ENCODE measurements at regions not wholly inside any gene's neighbourhood (a gene's known extent, or its start where the extent isn't known, plus 50 kb on each side); places are given as distances from the start of the nearest gene placed in this dataset.
"Not testable (repeated sequence)": the region's sequence is repeated elsewhere in the genome, so short reads cannot be mapped to it uniquely, and the experiment has no call there.

DNA sequence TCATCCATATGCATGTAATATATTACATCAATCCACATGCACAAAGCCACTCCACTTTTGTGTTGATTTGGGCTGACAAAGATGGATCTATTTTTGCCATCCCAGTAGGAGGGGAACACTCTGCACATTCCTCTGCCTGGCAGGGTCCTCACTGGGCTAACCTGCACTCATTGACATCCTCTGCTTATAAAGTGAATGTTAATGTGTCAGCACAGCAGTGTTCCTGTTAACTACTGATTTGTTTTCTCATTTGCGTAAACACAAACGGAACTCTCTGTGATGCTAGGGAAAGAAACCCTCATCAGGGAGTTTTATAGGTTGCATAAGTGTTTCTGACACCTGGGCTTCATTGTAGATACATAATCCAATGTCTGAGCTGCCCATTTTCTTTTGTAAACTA is 826.0 kb downstream of the RAB28 start:
- no peak for DNase-seq

DNA sequence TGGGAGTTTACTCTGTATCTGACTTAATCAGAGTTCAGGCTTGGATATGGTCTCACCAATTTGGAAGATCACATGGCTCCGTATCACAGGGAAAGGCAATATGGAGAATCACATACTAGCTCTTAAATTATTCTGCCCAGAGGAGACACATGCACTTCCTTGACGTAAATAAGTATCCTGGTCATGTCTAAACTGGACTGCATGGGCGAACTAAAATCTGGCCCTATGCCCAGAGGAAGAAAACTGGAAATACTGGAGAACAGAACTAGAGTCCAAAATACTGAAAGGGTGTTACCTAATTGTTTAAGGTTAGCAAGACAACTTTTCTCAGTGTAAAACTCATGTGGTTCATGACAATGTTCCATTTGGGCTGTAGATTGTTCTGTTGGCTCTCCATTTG is 832.3 kb downstream of the RAB28 start:
- no peak for DNase-seq

DNA sequence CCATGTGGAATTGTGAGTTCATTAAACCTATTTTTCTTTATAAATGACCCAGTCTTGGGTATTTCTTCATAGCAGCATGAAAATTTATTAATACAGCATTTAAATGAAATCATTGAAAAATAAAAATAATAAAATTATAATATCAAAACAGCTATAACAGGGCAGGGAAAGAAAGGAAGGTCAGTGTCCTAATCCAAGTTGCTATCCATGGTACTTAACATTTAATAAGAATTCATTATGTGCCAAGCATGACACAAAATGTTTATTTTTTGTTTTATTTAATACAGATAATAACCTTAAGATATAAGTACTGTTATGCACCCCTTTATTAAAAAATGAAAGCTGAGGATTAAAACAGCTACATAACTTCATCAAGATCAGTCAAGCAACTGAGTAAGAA is 838.4 kb downstream of the RAB28 start:
- no peak for DNase-seq

DNA sequence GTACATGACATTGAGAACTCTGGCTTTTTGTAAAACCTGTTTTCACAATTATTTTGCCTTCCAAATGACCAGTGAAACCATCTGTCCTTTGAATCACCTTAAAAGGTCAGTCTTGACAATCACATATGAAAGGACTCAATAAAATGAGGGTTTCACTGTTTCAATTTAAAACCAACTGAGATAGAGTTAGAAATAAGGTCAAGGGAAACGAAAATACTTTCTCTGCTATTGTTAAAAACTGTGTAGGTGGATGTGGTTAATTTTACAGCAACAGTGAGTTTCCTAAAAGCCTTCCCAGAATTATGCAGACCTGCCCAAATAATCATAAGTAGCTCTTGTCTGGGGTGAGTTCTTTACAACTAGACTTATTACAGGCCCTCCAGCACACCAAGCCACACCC is 839.9 kb downstream of the RAB28 start:
- DNase-seq: no peak

DNA sequence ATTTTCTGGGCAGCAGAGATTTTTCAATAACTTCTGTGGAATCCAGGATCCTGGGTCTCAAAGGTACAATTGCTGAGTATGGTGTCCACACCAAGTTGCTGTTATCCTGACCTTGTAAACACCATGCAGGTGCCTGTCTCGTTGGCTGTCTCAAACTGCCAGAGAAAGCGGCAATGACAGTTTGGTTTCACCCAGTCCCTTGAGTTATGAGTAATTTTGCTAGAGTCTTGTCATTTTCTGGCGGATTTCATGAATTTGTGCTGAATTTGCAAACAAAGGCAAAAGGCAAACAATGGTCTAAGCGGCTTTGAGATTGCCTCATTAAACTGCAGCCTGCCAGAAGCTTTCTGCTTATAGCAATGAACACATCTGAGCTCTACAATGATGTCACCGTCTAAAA is 847.9 kb downstream of the RAB28 start:
- DNase-seq: no peak

DNA sequence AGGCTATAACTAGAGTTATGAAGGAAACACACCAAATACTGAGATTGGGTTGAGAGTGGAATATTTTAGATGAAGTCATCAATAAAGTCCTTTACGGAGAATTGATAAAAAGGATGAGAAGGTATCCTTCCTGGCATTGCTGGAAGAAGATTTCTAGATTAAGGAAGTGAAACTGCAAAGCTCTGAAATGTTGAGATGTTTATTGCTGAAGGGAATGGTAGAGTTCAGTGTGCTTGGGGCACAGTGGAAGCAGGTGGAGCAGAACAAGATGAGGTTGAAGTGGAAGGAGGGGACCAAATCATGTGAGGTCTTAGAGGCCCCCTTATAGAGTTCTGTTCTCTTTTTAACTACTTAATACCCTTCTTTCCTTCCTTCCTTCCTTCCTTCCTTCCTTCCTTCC is 848.5 kb downstream of the RAB28 start:
- no peak for DNase-seq

DNA sequence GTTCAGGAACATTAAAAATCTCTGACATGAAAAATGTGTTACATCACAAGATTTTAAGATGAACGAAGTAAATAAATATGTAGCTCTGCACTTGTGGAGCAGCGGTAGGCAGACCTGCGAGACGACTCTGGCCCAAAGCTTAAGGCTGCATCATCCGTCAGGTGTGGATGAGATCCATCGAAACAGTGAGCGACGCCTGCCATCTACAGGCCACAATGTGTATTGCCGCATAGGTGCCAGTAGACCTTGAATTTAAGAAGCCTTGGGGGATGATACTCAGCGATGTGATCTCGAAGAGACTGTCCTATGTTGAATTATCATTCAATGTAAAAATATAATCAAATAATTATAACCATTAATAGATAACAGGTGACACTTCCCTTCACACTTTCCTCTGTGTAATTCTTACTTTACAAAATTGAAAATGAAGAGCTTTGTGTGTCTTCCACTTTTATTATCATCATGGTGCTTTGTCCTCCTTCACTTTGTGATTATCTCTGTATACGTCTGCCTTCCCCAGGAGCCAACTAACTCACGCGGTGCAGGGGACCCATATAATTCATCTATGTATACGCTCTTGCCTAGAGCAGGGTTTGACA is 851.0 kb downstream of the RAB28 start:
- peak; percentile 17 to 82 for DNase-seq

DNA sequence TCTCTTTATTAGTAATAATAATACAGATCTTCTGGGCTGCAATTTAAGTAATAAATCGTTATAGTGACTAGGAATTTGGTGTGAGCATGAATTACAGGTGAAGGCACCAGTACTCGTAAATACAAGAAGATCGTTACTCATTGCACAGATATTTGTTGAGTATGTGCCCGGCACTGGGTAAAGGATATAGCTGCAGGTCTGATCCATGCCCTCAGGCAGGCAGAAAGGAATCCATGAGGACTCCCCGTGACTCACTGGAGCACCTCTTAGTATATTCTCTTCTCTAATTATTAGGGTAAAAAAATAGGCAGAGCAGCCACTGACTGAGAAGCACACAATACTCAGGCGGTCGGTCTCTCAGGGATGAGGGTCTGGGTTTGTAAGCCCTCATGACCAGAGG is 868.3 kb downstream of the RAB28 start:
- no peak for DNase-seq

DNA sequence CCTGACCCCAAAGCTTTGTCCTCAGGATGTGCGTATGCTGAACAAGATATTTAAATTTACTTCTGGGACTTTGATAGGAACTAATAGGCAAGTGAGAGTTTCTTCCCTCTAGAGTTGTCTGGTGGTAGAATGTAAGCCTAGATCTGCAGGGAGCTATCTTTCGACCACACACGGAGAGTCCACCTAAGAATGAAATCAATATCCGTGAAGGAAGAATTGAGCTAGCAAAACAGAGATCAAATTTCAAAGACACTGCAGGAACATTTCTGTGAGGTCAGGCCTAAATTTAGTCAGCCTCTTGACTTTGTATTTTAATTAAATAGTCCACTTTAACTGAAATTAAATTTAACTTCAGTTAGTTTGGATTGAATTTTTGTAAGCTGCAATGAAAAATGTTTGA is 871.3 kb downstream of the RAB28 start:
- no peak for DNase-seq

DNA sequence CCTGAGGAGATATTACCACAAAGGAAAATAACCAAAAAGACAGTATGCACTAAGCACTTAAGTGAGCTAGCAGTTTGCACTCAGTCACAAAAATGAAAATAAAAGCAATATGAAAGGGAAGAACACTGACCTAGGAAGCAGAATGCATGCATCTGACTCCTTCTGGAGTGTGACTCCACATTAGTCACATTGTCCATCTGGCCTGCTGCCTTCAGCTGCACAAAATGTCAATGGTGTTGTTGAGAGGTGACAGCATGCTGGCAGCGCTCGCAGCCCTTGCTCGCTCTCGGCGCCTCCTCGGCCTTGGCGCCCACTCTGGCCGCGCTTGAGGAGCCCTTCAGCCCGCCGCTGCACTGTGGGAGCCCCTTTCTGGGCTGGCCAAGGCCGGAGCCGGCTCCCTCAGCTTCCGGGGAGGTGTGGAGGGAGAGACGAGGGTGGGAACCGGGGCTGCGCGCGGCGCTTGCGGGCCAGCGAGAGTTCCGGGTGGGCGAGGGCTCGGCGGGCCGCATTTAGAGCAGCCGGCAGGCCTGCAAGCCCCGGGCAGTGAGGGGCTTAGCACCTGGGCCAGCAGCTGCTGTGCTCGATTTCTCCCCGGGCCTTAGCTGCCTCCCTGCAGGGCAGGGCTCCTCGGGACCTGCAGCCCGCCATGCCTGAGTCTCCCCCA is 874.8 kb downstream of the RAB28 start:
- DNase-seq: not testable (repeated sequence)

DNA sequence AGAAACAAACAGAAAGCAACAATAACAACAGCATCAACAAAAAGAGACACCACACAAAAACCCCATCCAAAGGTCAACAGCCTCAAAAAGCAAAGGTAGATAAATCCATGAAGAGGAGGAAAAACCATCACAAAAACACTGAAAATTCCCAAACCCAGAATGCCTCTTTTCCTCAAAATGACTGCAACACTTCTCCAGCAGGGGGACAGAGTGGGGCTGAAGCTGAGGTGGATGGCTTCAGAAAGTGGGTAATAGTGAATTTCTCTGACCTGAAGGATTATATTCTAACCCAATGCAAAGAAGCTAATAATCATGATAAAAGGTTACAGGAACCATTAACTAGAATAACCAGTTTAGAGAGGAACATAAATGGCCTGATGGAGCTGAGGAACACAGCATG is 888.2 kb downstream of the RAB28 start:
- no peak for DNase-seq

DNA sequence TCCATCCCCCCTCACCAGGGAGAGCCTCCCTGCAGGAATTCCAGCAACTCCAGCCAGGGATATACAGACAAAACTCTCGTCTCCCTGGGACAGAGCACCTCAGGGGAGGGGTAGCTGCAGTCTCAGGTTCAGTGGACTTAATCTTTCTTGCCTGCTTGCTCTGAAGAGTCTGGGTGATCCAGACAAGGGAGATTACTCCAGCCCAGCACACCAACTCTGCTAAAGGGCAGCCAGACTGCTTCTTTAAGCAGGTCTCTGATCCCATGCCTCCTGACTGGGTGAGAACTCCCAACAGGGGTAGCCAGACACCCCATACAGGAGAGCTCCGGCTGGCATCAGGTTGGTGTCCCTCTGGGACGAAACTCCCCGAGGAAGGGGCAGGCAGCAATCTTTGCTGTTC is 888.7 kb downstream of the RAB28 start:
- no peak for DNase-seq

DNA sequence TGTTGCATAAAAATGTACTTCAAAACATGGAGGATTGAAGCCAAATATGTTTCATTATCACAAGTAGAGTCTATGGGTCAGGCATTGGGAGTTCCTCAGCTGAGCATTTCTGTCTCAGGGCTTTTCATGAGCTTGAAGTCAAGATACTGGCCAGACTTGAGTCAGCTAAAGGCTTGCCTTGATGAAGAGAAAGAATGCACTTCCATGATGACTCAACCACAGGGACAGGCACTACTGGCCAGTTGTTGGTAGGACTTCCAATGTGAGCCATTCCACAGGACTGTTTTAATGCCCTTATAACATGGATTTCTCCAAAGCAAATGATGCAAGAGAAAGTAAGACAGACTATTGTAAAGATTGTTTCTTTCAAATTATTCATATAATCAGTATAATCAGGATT is 895.6 kb downstream of the RAB28 start:
- no peak for DNase-seq

DNA sequence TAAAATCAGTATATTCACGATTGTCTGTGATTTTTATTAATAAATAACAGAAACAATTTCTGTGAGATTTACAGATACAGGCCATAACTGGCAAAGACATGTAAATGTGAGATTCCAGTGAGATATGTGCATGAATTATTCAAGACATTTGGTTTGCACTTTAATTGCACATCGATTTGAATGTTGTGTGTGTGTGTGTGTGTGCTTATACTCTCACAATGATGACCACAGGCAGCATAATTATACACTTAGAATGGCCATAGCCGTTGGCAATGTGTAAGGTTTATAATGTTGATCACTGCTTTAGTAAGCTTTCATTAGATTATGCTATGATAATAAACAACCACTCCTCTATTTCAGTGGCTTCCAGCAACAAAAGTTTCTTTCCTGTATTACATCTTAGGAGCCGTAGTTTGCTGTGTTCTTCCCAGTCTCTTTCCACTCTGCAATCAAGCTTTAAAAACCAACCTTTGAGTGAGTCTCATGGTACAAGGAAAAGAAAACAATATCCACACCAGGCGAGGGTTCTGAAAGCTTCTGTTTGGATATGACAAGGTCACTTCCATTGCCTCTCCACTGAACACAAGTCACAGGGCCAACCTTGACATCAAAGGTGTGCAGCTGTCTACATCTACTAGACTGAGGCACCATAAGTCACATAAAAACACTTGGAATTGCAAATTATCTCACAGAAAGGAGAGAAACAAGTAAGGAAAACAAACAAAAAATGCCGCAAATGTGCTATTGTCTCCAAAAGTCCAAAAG is 897.7 kb downstream of the RAB28 start:
- DNase-seq: no peak

DNA sequence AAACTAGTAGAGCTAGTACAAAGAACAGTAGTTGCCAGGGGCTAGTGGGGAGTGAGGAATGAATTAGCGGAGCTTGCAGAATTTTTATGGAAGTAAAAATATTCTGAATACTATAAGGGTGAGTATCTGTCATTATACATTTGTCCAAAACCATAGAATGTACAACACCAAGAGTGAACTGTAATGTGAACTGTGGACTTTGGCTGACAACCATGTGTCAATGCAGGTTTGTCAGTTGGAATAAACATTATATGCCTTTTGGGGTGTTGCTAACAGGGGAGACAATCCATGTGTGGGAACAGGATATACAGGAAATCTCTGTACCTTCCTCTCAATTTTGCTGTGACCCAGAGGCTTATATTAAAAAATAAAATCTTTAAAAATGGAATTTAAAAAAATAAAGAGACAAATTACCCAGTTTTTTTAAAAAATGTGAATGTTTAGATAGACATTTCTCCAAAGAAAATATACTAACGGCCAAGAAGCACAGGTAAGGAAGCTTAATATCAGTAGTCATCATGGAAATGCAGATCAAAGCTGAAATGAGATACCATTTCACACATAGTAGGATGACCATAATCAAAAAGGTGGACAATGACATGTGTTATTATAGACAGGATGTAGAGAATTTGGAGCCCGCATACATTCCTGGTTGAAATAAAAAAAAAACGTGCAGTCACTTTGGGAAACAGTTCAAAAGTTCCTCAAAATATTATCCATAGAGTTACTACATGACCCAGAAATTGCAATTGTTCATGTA is 899.8 kb downstream of the RAB28 start:
- DNase-seq: no peak

DNA sequence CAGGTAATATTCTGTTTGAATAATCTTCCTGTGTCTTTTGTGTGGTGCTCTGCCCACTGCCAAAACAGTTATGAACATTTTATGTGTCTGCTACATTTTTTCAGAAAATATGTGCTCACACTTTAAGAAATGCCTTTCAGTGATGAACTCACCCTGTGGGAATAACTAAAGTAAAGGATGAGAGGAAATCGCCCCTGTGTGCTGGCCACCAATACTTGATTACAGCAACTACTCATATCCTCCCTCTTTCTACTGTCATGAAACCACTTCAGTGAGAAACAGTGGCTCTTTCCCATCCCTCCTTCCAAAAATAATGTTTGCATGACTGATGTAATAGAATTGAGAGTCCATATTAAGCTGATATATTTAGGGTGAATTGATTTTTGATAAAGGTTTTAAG is 900.9 kb downstream of the RAB28 start:
- no peak for DNase-seq

DNA sequence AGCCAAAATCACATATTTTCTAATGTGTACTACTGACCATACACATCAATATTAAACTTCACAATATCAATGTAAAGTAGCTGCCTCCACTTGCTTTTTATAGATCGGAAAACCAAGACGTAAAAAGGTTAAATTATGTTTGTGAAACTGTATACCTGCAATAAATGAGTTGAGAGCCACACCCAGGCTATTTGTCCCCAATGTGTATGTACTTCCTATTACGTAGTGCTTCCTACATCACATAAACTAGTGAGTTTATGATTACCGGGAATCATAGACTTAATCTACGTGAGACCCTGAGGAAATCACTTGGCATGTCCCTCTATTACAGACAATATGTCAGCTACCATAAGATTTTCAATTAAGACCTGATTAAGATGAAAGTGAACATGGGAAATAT is 903.4 kb downstream of the RAB28 start:
- no peak for DNase-seq

DNA sequence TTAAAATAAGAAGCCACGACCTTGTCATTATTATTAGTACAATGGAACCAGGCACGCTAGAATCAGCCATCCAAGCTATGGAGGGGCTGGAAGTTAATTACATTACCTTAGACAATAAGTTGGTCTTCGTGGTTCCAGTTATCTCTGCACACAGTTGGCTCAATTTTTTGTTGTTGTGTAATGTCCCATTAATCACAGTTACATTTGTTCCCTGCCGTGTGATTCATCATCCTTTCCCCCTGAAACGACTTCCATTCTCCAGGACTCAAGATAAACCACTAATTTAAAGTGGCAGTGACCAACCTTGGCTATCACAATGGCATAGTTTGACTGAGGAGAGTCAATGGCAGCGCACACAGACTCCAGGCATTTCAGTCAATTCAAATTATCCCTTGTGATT is 905.0 kb downstream of the RAB28 start:
- DNase-seq: no peak

DNA sequence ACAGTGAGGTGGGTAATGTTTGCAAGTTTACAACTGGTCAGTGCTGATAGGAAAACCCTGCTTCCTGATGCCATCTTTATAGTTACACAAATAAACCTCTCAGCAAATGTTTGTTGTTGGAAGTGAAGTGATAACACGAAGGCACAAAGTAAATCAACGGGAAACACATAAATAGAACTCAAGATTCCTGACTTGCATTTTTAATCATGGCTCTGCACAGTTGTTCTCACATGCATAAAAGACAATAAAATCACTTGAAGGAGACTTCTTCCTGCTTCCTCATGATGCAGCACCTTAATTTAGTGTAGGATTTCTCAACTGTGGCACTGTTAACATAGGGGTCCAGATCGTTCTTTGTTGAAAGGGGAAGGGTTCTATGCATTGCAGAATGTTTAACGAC is 907.7 kb downstream of the RAB28 start:
- no peak for DNase-seq

DNA sequence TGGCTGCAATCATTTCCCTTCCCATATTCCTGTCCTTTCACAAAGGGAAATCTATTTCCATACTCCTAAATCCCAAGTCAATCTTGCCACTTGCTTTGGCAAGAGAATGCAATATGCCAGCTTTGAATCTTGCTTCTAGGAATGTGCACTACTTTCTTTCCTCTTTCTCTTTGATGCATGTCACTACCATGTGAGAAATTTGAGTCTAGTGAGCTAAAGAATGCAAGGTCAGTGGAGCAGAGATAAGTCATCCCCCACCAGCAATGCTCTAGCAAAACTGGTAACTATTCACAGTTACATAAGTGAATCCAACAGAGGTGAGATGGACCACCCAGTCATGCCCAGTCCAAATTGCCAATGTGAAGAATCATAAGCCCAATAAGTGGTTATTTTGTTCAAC is 910.4 kb downstream of the RAB28 start:
- no peak for DNase-seq

DNA sequence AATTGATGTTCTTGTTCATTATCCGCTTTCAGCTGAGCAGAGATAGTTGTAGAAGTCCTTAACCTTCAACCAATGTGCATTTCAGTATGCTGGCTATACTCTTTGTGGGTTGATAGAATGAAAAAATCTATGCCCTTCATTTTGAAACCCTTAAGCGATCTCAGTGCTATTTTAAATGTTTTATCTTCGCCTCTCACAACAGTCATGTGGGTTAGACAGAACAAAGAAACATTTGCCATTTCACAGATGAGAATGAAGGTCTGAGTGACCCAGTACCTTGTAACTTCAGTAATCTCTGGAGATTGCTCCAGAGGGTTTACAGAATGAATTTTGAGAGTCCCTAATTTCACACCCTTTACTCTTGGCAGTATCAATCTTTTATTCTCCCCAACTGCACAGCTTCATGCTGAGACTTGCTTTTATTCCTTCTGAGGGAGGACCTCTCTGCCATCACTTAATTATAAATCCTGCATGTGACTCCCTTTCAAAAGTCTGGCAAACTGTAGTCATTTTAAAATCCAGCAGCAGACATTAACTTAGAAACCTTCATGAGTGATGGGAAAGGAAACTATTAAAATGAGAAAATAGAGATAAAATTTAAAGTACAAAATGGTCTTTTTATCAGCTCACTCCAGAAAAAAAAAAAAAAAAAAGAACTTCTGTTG is 921.5 kb downstream of the RAB28 start:
- no peak for DNase-seq

DNA sequence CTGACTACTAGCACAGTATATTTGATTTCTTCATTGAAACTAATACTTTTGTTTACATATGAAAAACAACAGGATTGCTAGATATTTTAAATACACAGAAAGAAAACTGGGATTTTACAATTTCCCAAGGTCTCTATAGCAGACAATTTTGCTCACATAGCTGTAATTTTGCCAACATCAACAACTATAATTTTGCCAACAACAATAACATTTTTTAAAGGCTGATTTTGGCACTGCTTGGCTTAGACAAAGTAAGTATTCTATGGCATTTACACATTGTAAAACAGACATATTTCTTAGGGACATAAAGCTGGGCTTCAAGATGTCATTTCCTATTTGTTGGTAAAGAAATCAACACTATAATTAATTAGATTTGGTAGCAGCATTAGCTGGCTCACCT is 922.1 kb downstream of the RAB28 start:
- DNase-seq: no peak

DNA sequence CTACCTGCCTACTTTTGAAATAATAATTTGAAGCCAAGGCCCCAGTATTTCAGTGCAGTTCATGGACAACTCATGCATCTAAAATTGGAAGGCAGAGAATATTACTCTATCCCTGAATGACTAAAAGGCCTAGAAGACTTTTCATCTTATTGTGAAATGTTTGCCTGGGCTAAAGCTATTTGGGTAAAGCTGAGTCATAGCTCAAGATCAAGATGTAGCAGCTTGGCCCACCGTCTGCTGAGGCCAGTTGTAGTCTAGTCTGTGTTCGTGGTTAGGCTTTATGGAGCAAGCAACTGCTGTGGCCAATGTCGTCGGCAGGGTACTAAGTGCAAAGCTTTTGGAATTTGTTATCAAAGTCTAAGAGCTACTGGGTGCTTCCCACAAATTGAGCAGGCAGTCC is 929.1 kb downstream of the RAB28 start:
- no peak for DNase-seq

Measured in inflammatory macrophage treated with lipopolysaccharide for 1 hour (primary cell).